Osteocyte (in vitro differentiated cells): ENCODE measurements at regions not wholly inside any gene's neighbourhood (a gene's known extent, or its start where the extent isn't known, plus 50 kb on each side); places are given as distances from the start of the nearest gene placed in this dataset.

Source experiments
- DNase-seq: peaks from one replicate; pipeline ENCODE4 v3.0.0; 2021; ENCODE audit warnings: mixed read lengths; ENCODE audit not compliant: unreplicated experiment; ENCODE audit errors: extremely low spot score
- H3K27ac Mint-ChIP-seq: one replicate; pipeline ENCODE4 v1.8.0; 2021; ENCODE audit warnings: mild to moderate bottlenecking, mixed read lengths; ENCODE audit not compliant: unreplicated experiment
- H3K27me3 Mint-ChIP-seq: one replicate; pipeline ENCODE4 v1.8.0; 2021; ENCODE audit warnings: mixed read lengths; ENCODE audit not compliant: unreplicated experiment
- H3K36me3 Mint-ChIP-seq: one replicate; pipeline ENCODE4 v1.8.0; 2021; ENCODE audit warnings: mixed read lengths; ENCODE audit not compliant: unreplicated experiment
- H3K4me1 Mint-ChIP-seq: one replicate; pipeline ENCODE4 v1.8.0; 2021; ENCODE audit warnings: mixed read lengths; ENCODE audit not compliant: unreplicated experiment
- H3K4me3 Mint-ChIP-seq: one replicate; pipeline ENCODE4 v1.8.0; 2021; ENCODE audit warnings: mild to moderate bottlenecking, moderate library complexity, mixed read lengths; ENCODE audit not compliant: unreplicated experiment
- H3K9me3 Mint-ChIP-seq: one replicate; pipeline ENCODE4 v1.8.0; 2021; ENCODE audit warnings: mixed read lengths; ENCODE audit not compliant: unreplicated experiment
- CTCF ChIP-seq: fragments of 200-600 bp; sonication (generic); IDR thresholded peaks from 2 replicates; pipeline ENCODE4 v1.5.0; 2021; ENCODE audit warnings: antibody characterized with exemption, mild to moderate bottlenecking, moderate library complexity

DNA sequence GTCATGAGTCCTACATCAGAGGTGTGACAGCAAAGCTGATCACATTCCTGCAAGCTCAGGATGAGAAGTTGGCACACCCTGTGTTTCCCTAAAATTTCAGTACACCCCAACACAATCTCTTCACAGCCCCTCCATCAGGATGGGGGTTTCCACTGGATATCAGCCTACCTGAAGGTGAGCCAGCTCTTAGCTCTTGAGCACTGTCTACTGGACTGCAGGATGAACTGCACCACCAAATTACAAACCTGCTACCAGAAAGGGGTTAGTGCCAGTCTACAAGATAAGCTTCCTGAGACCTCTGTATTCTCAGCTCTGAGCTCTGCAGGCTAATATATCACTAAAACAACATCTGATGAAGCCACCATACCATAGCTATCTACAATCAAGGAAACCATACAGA is 1616.2 kb upstream of the SPRY2 start:
- Mint-ChIP-seq H3K27ac (no peak overlapping the region), H3K4me1 (no peaks in the 10 kb centered on the region), H3K4me3 (no peak overlapping the region), H3K9me3 (peaks cover 8% of the 10 kb centered on the region), H3K36me3 (no peaks in the 10 kb centered on the region), H3K27me3 (no peaks in the 10 kb centered on the region)
- no peak for TF ChIP-seq CTCF
- DNase-seq: no peak

GRCh38 chr13:81929988-81930387 is 1589.1 kb upstream of the SPRY2 start:
- Mint-ChIP-seq H3K36me3 (no peaks in the 10 kb centered on the region), H3K27me3 (peaks cover 11% of the 10 kb centered on the region)

DNA sequence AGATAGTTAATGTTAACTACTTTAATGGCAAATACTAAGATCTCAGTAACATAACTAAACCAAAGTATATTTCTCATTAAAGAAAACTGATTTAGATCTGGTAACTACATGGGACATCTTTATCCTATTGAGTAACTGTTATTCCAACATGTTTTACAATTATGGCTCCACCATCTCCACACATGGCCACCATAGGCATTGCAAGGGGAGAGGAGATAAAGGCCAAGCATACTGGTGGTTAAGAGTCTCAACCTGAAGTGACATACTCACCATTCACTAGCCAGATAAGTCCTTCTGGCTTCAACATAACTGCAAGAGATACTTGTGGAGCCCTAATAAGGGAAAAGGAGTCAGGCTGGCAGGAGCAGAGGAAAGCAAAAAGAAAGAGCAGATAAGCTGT is 1586.4 kb upstream of the SPRY2 start:
- H3K27ac Mint-ChIP-seq: no peak overlapping the region
- no peak for DNase-seq
- no peak overlapping the region for H3K4me3 Mint-ChIP-seq
- H3K9me3 Mint-ChIP-seq: no peaks in the 10 kb centered on the region
- no peaks in the 10 kb centered on the region for H3K36me3 Mint-ChIP-seq
- H3K4me1 Mint-ChIP-seq: no peaks in the 10 kb centered on the region
- peak; percentile 28 for TF ChIP-seq CTCF
- peaks cover 11% of the 10 kb centered on the region for H3K27me3 Mint-ChIP-seq

More at GRCh38 chr13:81929988-81930387, 1589.1 kb upstream of the SPRY2 start:
- no peak for DNase-seq
- peak; percentile 71 for TF ChIP-seq CTCF
- no peaks in the 10 kb centered on the region for H3K9me3 Mint-ChIP-seq
- no peak overlapping the region for H3K27ac Mint-ChIP-seq
- no peak overlapping the region for H3K4me3 Mint-ChIP-seq
- H3K4me1 Mint-ChIP-seq: no peaks in the 10 kb centered on the region

DNA sequence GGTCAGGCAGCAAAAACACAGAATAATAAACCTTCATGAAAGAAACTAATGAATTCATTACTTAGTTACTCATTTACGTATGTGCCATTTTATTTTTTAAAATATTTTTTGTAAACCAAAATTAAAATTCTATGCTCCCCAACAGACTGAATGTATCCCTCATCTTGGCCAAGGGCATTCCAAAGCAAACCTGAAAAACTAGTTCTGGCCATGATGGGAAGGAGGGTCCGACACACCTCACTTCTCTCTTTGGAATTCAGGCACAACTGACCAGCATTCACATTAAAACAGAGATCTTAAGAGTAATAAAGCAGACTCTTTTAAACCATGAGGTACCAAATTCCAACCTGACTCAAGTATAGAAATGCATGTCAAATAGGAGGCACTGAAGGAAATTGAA is 1576.9 kb upstream of the SPRY2 start:
- Mint-ChIP-seq H3K27me3 (no peaks in the 10 kb centered on the region), H3K9me3 (no peaks in the 10 kb centered on the region), H3K4me3 (no peak overlapping the region), H3K36me3 (no peaks in the 10 kb centered on the region), H3K27ac (no peak overlapping the region), H3K4me1 (no peaks in the 10 kb centered on the region)
- DNase-seq: no peak
- no peak for TF ChIP-seq CTCF

DNA sequence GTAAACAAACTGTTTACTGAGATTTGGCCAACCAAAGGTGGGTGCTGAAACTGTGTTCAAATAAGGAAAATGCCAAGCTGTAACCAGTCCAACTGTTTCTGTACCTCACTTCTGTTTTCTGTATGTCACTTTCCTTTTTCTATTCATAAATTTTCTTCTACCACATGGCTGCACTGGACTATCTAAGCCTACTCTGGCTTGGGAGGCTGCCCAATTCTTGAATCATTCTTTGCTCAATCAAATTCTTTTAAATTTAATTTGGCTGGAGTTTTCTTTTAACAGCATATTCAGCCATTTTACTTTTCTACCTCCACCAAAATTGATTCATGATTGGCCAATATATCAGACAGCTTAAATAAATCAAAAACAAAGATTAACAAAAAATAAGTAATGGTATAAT is 1575.5 kb upstream of the SPRY2 start:
- no peak for DNase-seq
- TF ChIP-seq CTCF: no peak
- Mint-ChIP-seq H3K27me3 (no peaks in the 10 kb centered on the region), H3K36me3 (no peaks in the 10 kb centered on the region), H3K4me1 (no peaks in the 10 kb centered on the region), H3K27ac (no peak overlapping the region), H3K4me3 (no peak overlapping the region), H3K9me3 (no peaks in the 10 kb centered on the region)
